ENCODE measurements at regions not wholly inside any gene's neighbourhood (a gene's known extent, or its start where the extent isn't known, plus 50 kb on each side); places are given as distances from the start of the nearest gene placed in this dataset.

DNA sequence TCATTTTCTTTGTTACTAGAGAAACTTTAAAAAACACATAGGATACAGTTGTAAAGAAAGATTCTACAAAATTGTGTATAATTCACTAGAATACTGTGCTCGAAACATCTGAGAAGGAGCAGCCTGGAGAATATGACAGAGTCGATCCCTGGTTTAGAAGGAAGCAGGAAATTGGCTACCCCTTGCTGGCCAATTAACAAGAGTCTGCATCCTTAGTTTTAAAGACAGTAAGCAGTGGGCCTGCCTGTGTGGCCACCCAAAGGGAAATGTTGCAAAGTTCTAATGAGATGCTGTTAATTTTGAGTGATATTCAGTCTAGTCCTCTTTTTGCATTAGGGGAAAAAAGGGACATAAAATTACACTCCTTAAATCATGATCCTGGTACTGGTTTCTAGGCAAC is 988.6 kb downstream of the PCDH17 start:
- TF ChIP-seq GATA3 (IDR thresholded peaks at IDR 0.05; ENCODE audit: low read depth, low read length): no peak
- TF ChIP-seq GATA2 (IDR thresholded peaks at IDR 0.05; ENCODE audit: low read depth, low read length): no peak

All from SH-SY5Y (cell line).